ENCODE measurements at regions not wholly inside any gene's neighbourhood (a gene's known extent, or its start where the extent isn't known, plus 50 kb on each side); places are given as distances from the start of the nearest gene placed in this dataset.
"Not testable (repeated sequence)": the region's sequence is repeated elsewhere in the genome, so short reads cannot be mapped to it uniquely, and the experiment has no call there.

DNA sequence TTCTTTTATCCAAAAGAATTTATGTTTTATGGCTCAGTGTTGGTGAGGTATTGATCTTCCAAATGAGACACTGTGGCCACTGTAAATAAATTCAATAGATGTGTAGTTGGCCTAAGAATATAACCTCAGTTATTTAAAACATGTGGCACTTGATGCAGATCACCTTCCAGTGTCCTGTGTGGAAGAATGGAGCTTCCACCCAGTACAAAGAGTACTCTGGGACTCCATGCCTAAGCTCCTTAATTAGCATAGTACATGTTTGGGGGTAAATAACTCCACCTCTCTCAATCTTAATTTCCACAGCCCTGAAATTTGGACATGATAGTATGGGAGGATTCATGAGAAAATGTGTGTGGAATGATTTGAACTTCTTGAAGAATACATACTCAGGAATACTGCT lies 105.7 kb downstream of the SPDYE17 start:
- H3K4me3 ChIP-seq (ENCODE audit: low read depth, low read length), result not testable (repeated sequence)

DNA sequence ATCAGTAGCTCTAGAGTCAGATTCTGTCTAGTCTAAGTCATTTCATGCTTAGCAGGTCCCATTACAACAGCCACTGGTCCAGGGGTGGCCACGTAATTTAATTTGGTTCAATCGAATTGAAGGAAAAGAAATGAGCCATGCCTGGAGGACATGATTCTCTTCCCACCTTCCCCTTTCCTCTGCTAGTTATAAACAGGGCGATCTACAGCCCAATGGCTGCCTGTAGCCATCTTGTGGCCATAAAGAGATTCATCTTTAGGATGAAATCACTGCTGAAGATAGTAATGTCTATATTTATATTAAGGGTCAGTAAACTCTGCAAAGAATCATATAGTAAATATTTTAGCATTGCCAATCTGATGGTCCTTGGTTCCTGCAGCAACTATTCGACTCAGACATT lies 107.4 kb downstream of the SPDYE17 start:
- not testable (repeated sequence) for H3K4me3 ChIP-seq (ENCODE audit: low read depth, low read length)

DNA sequence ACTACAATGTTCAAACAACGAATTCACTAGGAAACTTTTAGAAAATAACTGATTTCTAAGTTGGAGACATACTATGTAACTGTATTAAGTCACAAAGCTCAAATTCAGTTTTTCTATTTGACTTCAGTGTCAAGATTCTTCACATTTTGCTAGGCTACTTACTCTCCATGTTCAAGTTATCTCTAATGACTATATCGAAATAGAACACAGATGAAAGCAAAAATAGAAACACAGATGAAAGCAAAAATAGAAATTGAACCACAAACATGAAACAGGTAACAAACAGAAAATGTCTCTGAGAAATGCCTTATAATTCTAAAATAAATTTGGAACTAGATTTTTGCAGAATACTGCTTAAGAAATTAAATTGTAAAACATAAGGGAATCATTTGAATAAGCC lies 113.5 kb downstream of the SPDYE17 start:
- not testable (repeated sequence) for H3K4me3 ChIP-seq (ENCODE audit: low read depth, low read length)

DNA sequence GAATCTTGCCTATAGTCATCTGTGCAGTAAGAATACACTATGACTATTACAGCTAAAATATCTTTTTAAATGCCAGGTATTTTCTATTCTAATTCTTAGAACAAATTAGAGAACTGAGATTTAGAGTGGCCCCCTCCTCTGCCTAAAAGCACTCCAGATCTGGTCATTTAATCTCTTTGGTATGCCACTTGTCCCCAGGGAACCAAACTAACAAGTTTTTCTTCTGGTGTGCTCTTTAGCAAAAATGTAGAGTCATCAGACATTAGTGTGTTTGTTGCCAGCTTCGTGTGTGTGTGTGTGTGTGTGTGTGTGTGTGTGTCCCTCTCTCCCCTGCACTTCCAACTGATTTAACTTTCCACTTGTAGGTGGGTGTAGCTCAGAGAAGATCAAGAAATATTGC lies 117.8 kb downstream of the SPDYE17 start:
- H3K4me3 ChIP-seq (ENCODE audit: low read depth, low read length), result not testable (repeated sequence)

DNA sequence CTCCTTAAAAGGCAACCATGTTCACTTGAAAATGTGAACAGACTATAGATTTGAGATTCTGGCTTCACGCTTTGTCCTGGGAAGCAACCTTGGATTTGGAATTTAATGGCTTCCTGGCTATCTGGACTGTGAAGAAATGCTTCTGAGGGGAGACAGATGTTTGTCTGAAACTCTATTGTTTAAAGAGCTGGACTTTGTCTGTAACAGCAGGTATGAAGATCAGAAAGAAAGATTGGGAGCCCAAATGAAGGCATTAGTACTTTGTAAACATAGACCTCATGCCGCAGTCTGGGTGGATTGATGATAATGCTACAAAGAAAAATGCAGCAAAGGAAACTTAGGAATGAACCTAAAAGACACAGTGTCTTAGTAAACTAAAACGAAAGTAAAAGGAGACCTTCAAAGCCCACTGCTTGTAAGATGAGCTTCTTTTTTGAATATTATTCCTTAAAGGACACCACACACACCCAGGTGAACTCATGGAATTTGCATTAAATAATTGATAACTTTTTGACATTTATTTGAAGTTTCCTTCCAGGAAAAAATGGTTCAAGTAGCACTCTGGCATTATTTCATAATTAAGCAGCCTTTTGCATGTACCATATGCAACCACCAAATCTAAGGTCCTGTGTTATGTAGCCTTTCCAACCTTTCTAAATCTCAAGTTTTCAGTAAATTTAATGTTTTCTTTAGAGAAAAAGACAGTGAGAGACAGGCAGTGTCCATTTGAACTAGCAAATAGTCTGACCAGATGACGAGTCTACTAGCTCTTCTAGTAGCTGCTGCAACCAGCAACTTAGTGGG lies 119.9 kb downstream of the SPDYE17 start:
- 0 out of 2 replicates have a peak overlapping the region, but pooled peaks have one; percentile 20 for H3K4me3 ChIP-seq (ENCODE audit: low read depth, low read length)

DNA sequence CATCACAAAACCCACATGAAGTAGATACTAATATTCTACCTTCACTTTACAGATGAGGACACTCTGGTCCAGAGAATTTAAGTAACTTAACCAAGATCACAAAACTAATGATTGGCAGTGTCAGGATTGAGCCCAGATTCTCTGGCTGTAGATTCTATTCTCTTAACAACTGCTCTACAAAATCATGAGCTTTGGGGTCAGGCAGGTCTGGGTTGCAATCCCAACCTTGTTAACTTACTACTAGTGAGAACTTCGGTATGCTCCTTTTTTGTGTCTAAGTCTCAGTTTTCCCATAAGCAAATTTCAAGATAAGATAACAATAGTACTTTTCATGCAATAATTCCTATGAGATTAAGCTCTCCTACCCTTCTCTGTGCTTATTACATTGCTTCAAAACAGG lies 127.5 kb downstream of the SPDYE17 start:
- not testable (repeated sequence) for H3K4me3 ChIP-seq (ENCODE audit: low read depth, low read length)

DNA sequence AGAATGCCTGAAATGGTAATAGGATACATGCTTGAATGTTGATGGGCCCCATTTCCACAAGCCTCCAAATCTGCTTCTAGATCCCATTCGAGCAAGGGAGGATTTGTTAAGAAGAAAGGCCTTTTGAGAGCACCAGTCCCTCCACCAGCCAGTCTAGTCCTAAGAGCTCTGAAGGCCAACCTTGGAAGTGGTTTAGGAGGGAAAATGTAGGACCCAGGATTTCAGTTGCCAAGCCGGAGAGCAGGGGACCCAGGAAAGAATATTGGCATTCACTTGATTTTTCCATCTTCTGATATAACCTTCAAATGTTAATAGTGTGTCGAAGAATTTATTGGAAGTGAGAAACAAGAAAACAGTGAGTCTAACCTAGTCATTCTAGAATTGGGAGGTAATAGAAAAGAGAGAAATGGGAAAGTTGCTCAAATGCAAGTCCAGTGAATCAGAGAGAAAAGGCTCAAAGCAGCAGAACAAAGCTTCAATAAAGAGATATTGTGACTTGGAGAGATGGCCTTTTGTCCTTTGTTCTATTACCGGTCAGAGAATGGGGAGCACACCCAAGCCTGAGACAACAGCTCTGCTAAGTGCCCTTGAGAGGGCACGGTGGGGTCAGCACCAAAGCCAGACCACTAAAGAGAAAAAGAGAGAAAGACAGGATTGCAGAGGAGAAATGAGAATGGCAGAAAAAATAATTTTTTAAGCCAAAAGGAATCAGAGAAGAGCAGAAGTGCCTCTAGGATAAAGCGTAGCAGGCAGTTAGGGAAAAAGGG lies 130.0 kb downstream of the SPDYE17 start:
- not testable (repeated sequence) for H3K4me3 ChIP-seq (ENCODE audit: low read depth, low read length)

DNA sequence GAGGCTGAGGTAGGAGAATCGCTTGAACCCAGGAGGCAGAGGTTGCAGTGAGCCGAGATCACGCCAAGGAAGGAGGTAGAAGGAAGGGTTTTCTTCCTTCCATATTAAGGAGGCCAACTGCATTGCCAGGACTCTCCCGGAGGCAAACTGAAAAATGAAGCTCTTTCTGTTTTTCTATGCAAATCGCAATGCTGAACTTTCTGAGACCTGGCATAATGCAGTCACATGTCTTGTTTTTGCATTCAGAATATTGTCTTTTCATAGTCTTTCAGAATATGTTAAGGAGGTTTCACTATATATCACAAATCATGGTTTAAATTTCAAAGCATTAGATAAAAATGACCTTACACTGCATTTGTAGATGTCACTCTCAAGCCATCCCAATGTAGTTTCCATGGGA lies 133.4 kb downstream of the SPDYE17 start:
- H3K4me3 ChIP-seq (ENCODE audit: low read depth, low read length), result not testable (repeated sequence)

DNA sequence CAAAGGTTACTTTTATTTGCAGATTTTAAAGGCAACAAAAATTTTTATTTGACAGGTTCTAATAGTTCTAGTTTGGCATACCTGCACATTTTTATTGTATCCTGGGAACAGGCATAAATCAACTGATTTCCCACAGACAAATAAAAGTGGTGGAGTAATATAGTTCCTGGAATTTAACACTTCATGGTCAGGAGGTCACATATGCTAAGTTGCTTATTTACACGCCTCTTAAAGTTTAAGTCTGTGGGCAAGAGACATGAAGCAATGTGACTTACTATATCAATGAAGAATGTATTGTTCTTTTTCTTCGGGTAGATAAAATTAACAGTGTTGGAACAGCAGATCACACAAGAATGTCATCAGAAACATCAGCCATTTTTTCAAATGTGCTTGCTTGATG lies 135.2 kb downstream of the SPDYE17 start:
- H3K4me3 ChIP-seq (ENCODE audit: low read depth, low read length), result not testable (repeated sequence)

DNA sequence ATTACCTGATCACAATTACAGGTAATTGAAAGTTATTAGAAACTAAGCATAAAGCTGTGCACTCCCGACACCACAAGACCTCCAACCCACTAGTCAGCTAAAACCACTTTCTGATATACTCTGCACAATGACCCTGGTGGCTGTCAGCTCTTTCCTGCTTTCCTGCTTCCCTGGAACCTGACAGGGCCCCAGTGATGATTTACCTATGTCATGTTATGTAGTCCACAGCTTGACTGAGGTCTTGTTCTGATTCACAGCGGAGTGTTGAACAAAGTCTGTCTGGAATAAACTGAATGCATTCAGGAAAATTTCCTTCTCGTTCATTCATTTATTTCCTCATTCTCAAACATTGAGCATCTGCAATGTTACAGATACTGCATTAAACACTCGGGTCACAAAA lies 136.5 kb downstream of the SPDYE17 start:
- H3K4me3 ChIP-seq (ENCODE audit: low read depth, low read length), result not testable (repeated sequence)

DNA sequence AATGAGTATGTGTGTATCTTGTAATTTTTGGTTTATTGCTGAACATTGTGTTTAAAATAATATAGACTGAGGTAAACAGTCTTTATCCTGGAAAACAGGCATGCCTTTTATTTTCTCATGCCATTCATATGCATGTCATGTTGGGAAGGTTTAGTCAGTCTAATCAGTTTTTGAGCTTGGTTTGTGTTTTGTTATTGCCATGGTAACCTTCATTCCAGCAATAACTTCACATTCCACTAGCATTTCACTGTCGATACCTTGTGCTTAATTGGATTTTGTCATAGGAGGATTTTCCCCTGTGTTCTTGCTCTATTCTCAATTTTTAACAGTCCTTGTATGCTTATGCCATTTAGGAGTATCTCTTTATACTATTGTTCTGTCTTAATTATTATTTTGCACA lies 140.4 kb downstream of the SPDYE17 start:
- H3K4me3 ChIP-seq (ENCODE audit: low read depth, low read length), result not testable (repeated sequence)

DNA sequence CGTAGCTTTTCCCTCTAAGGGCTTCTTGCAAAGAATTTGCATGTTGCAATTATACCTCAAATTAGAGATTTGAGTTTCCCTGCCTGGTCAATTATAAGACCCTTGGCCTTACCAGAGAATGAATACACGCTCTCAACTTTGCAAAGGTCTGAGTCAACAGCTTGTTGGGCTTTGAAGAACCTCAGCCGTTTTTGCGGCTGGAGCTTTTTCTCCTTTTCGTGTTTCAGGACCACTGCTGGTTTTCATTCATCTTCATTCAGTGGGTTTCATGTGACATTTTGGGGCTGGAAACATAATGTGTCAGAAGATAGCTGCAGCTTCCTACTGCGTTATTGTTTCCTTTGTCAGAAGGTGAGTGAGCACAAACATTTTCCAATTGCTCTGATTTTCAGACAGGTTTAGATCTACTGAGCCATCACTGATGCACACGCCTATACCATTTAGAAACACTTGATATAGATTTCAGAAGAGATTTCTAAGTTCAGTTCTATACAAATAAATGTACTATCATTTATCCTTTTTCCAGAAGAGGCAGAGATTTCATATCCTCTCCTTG lies 152.3 kb downstream of the SPDYE17 start:
- H3K4me3 ChIP-seq (ENCODE audit: low read depth, low read length), result not testable (repeated sequence)

DNA sequence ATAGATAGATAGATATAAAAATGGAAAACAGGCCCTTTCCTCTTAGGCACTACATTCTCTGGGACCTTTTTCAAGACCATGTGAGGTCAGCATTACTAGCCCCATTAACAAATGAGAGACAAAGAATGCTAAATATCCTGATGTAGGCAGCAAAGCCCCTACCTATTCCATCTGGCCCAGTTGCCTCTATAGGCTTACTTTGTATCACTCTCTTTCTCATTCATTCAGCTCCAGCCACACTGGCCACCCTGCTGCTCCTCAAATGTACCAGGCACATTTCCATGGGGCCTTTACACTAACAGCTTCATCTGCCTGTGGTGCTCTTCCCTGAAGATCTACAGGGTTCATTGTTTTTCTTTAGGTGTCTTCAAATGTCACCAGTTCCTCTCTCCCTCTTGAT lies 156.4 kb downstream of the SPDYE17 start:
- not testable (repeated sequence) for H3K4me3 ChIP-seq (ENCODE audit: low read depth, low read length)

DNA sequence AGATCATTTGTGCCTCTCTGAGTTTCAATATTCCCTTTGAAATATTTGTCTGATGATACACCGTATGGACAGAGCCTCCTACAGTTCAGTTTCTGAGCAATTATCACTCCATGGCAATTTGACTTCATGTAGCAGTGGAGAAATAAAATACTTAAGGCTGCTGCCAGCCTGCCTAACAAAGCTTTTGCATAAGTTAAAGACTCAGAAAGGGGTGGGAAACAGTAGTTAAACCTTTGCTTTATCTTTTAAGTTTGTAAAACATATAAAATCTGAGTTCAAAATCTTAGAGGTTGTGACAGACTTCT lies 161.7 kb downstream of the SPDYE17 start:
- H3K4me3 ChIP-seq (ENCODE audit: low read depth, low read length), result not testable (repeated sequence)

DNA sequence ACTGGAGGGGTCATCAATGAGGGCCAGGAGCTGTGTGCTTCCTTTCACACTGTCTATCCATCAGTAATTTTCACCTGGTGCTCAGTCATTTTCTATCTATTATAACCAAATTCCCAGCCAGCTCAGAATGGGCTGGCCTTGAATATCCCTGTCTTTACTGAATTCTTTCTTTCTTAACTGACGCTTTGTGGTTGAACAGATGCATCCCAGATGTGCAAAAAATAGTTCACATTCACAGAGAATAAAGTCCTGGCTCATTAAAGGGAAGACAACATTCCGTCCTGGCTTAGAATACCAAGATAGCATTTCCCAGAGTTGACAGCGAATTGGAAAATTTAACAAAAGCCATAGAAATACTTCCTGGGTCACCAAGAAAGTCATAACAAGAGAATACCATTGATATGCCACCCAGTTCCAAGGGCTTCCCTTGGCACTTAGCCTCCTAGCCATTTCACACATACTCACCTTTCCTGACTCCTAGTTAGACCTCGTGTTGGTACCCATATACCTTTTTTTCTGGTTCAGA lies 164.7 kb downstream of the SPDYE17 start:
- H3K4me3 ChIP-seq (ENCODE audit: low read depth, low read length), result not testable (repeated sequence)

DNA sequence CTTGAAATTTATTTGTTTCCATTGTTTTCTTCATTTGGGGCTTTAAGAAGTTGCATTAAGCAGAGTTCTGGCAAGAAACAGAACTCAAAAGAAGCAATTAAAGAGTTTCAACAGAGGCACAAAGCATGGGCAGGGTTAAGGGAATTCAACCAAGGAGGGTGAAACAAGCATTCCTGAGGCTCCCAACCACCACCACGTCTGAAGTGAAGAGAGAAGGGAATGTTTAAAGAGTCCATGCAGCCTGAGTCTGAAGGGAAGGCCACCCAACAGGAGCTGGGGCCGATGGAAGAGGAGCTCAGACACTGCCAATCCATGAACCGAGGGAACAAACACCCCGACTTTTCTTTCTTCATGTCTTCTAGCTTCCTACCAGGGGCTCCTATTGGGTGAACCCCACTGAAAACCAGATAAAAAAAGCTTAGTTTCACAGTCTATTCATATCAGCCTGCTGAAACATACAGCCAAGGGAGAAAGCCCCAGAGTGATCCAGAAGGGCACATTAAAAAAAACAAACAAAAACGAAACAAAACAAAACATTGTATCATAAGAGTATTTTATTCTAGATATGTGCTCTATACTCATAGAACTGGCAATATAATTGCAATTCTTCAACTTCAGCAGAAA lies 168.9 kb downstream of the SPDYE17 start:
- H3K4me3 ChIP-seq (ENCODE audit: low read depth, low read length), result not testable (repeated sequence)

DNA sequence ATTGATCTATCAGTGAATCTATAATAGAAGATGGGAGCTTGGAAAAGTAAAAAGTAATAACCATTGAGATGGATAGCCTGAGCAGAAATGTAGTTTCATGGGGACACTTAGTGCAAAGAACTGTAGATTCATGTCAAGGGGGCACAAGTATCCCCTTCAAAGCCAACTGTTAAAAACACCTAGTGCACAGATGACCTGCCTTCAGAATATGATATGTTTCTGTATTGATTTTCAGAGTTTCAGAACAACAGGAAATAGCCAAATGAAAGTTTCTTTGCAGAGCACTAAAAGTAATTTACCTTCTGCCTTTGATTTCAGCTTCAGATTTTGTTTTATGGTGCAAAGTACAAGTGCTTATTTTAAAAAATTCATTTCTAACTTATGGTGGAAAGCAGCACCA lies 169.9 kb downstream of the SPDYE17 start:
- H3K4me3 ChIP-seq (ENCODE audit: low read depth, low read length), result not testable (repeated sequence)

DNA sequence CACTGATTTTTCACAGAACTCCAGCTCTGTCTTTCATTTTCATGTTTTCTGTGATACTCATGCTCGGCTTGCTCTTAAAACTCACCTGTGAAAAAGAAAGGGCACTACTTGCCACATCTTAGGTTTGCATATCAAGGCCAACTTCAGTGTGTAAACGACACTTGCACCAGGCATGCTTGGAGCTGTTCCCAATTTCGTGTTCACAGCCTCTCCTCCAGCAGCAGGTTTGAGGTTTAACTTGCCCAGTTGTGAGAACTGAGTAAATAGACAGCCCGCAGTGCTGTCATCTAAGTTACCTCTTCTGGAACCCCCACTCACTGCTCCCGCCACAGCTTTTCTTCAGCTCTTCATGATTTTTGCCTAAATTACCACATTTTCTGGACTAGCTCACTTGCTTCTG lies 172.2 kb downstream of the SPDYE17 start:
- H3K4me3 ChIP-seq (ENCODE audit: low read depth, low read length), result not testable (repeated sequence)

DNA sequence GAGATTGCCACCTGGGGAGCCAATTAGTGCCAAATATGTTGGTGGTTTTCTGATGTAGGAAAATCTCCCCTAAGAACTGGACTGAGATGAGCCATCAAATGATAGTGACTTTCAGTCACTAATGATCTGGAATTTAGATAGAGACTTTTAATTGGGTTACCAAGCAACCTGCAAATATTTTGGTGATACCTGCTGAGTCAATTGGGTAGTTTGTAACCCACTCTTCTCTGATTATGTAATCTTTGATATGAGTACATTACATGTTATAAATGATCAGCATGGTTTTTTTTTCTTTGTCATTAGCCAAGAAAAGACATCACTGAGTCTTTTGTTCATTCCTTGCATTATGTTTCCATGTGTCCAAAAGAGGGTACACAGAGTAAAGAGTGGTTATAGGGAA lies 177.5 kb downstream of the SPDYE17 start:
- H3K4me3 ChIP-seq (ENCODE audit: low read depth, low read length), result not testable (repeated sequence)

DNA sequence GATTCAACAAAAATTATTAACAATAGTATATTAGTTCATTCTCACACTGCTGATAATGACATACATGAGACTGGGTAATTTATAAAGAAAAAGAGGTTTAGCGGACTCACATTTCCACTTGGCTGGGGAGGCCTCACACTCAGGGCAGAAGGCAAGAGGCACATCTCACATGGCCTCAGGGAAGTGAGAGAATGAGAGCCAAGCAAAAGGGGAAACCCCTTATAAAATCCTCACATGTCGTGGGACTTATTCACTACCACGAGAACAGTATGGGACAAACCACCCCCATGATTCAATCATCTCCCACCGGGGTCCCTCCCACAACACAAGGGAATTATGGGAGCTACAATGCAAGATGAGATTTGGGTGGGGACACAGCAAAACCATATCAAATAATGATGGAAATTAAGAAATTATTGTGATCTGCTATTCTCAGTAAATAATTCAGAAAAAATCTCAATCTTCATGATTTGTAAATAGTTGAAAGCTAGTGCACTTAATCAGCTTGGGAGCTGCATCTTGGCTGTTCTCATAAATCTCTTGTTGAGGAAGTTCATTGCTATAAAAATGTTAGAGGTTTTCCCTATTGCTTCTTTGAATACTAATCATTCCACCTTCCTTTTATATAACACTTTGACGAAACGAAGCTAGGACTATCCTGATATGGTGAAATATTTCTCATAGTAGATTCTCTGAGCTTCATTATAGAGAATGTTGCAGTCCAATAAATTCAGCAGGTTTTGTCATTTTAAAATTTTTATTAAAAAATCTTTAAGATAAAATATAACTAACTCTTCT lies 179.2 kb downstream of the SPDYE17 start:
- not testable (repeated sequence) for H3K4me3 ChIP-seq (ENCODE audit: low read depth, low read length)

DNA sequence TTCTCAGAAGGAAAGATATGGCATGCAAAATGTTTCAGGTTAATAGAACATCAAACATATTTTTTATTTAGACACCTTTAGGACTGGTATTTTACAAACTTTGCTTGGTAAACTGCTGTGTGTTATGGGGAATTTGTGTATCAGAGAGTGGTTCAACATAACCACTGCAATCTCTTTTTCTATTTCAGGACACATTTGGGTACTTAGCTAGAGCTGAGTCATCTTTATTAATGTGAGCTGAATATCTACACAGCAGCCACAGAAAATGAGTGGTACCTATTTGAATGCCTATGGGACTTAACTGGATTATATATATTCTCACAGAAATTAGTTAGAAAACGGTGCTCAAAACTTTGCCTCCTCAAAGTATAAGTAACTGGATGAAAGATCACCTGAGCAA lies 179.8 kb downstream of the SPDYE17 start:
- H3K4me3 ChIP-seq (ENCODE audit: low read depth, low read length), result not testable (repeated sequence)
